GM18907 (cell line): ENCODE measurements at regions not wholly inside any gene's neighbourhood (a gene's known extent, or its start where the extent isn't known, plus 50 kb on each side); places are given as distances from the start of the nearest gene placed in this dataset.

Experiments
- ATAC-seq: cut with Tn5 transposase; IDR thresholded peaks from one replicate; pipeline ENCODE4 v1.9.1; 2021; ENCODE audit warnings: mild to moderate bottlenecking, moderate library complexity; ENCODE audit not compliant: unreplicated experiment

- no peak for ATAC-seq
Observed at GRCh38 chr6:113427617-113428016, 429.5 kb upstream of the MARCKS start.

- no peak for ATAC-seq
Observed at GRCh38 chr6:113428702-113429101, 428.4 kb upstream of the MARCKS start.

DNA sequence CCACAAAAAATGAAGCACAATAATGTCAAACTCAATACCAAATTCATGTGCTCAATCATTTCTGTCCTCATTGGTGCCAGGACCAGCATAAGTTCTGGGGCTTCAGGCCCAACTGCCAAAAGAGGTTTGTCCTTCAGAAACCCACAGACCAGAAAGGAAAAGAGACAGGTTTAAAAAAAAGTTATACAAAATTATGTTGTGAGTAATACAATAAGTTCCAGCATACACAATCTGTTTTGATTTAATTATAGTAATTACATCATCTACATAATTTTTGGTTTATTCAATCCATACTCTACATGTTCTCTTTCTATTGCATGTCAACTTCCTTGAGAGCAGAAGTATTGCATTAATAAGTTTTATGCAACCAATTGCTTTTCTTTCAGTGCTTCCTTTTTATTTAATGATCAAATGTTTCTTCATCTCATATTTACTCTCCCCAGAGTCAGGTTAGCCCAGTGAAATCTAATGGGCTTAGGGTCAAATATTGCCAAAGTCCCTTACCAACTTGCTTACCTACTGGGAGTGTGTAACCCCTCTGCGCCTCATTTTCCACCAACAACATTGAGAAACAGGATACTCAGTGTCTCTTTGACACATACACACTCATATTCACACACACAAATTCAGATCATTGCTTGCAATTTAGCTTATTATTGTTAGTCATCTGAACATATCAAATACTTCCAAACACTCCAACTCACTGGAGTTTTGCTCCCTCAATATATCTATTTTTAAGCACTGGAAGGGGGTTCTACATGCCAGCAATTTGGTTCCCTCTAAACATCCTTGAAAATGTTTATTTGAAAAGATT lies 424.4 kb upstream of the MARCKS start:
- no peak for ATAC-seq

DNA sequence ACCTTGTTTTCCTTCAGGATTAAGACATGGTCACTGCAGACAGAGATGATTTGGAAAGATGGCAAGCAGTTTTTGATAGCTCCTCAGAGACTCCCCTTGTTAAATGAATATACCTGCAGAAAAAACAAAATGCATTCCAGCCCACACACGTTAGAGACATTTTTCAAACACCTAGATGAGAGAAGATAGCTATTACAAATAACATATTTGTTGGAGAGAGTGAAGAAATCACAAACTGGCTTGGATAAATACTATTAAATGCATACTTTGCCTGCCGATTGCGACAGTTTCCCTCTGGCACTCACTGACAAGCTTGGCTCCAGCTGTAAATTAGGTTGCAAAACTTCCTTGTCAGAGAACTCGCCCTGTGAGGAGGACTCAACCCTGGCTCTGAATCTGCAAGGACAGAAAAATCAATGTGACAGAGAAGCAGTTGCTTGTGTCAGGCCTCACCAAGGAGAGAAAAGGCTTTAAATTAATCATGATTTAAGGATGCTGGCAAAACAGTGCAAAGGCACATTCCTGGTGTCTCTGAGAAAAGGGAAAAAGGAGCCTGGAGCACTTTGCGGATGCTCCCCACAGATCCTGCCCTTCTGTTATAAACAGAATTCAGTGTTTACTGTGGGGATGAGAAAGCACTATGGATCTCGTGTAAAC lies 423.7 kb upstream of the MARCKS start:
- no peak for ATAC-seq

GRCh38 chr6:113434641-113435040 lies 422.5 kb upstream of the MARCKS start:
- ATAC-seq, result no peak

DNA sequence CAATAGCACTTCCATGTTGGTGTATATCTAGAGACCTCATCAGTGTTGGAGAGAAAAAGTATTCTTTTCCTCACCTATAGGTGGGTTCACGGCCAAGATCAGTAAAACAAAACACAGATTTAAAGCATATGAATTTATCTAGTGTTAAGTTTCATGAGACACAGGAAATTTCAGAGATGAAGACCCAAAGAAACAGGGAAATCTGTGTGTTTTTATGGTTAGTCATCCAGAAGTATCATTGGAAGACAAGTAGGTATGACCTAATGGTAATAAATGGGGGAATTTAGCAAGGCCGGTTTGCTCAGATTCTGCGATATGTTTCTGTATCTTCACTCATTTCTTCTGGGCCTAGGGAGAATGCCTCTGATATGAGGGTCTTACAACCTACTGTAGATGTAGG lies 419.6 kb upstream of the MARCKS start:
- no peak for ATAC-seq

DNA sequence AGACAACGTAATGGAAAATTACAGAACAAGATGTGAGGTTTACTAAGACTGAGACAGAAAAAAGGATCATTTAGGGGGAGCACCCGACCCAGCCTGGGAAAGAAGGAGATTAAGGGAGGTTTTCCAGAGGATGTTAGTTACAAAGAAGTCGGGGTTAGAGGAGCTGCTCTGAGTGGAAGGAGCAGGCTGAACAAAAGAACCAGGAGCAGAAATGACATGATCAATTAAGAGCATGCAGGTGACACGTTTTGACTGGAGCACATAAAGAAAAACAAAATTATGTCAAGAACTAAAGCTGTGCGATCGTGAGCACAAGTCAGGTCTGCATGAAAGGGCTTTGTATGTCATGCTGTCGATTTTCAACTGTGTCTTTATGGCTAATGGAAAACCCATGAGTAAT lies 417.3 kb upstream of the MARCKS start:
- no peak for ATAC-seq

GRCh38 chr6:113442040-113442439 lies 415.1 kb upstream of the MARCKS start:
- ATAC-seq, result no peak

DNA sequence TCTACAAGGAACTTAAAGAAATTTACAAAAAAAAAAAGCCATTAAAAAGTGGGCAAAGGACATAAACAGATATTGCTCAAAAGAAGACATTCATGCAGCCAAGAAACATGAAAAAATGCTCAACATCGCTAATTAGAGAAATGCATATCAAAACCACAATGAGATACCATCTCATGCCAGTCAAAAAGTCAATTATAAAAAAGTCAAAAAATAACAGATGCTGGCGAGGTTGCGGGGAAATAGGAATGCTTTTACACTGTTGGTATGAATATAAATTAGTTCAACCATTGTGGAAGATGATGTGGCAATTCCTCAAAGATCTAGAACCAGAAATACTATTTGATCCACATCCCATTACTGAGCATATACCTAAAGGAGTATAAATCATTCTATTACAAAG lies 411.9 kb upstream of the MARCKS start:
- ATAC-seq, result no peak

- ATAC-seq, result no peak
Observed at GRCh38 chr6:113447088-113447831, 409.9 kb upstream of the MARCKS start.

DNA sequence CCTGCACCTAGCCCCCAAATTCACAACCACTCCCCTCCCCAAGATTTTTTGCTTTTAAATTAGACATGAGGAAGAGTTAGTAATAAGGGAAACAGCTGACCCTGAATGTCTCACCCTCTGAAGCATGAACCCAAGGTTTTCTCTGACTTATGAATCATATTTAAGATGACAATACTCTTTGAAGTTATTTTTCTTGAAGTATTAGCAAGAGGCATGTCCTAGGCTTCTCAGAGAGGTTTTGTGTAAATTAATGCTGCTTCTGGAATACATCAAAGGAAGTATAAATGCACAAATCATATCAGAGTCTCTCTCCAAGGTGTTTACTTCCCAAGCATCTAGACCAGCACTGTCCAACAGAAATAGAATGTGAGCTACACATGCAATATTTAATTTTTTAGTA lies 408.1 kb upstream of the MARCKS start:
- ATAC-seq, result no peak

GRCh38 chr6:113450061-113450465 lies 407.1 kb upstream of the MARCKS start:
- ATAC-seq, result no peak

GRCh38 chr6:113451049-113451448 lies 406.1 kb upstream of the MARCKS start:
- no peak for ATAC-seq

DNA sequence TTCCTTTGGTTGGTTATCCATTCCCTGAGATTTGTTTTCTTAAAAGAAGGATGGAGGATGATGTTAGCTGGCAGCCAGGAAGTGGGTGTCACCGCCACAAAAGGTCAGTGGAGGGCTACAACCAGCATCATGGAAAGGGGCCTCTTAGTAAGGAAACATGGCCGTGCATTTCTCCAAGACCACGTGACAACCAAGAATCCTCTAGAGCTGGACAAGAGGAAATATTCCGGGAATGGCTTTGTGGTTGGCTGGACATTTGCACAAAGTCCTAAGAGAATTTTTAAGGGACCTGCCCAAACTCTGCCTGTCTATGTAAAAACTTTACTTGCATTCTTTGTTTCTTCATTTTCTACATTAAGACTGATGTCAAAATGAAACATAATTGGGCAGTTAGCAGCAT lies 399.9 kb upstream of the MARCKS start:
- ATAC-seq, result no peak

- no peak for ATAC-seq
Observed at GRCh38 chr6:113457751-113458150, 399.4 kb upstream of the MARCKS start.

GRCh38 chr6:113458368-113459010 lies 398.7 kb upstream of the MARCKS start:
- ATAC-seq, result no peak

- no peak for ATAC-seq
Observed at GRCh38 chr6:113461153-113461932, 395.8 kb upstream of the MARCKS start.

DNA sequence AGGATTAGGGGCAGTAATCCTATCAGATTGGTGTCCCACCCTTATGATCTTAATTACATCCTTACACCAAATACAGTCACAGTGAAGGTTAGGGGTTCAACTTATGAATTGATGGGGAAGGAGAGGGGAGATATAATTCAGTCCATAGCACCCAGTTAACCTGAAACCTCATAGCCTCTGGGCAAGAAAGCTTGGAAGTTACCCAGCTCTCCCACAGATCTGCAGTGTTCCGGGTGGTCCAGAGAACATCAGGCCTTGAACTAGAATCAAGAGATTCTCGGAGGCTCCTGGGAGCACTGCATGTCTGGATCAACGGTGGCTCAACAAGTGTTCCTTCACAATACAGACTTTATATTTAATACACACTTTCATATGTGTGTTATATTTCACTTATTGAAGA lies 392.6 kb upstream of the MARCKS start:
- no peak for ATAC-seq

- ATAC-seq, result no peak
Observed at GRCh38 chr6:113464960-113465359, 392.2 kb upstream of the MARCKS start.

- ATAC-seq, result no peak
Observed at GRCh38 chr6:113466526-113466925, 390.6 kb upstream of the MARCKS start.

- no peak for ATAC-seq
Observed at GRCh38 chr6:113475392-113475791, 381.8 kb upstream of the MARCKS start.
